LNCAP (cell line): ENCODE measurements at regions not wholly inside any gene's neighbourhood (a gene's known extent, or its start where the extent isn't known, plus 50 kb on each side); places are given as distances from the start of the nearest gene placed in this dataset.

Source experiments
- TF ChIP-seq, protein P1 (sequence below): fragments of 450-650 bp; IDR thresholded peaks from 2 replicates; pipeline ENCODE4 v1.5.1; 2017; ENCODE audit warnings: mild to moderate bottlenecking

DNA sequence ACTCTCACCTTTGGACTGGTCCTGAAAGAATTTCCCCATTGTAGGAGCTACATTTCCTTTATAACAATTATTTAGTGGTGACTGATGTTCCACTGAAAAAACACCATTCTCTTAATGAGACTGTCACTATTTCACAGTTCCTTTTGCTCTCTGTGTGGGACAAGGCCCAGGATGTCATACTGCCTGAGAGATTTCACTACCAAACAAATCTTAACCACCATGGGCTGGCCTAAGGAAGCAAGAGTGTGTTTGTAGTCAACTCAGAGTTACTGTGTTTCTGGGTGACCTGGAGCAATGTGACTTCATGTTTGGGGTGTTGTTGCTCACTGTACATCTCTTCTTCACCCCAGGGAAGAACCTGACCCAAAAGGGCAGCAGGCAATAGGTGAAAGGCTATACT, 50.1 kb upstream of the ZNF608 start:
- TF ChIP-seq, protein P1, sequence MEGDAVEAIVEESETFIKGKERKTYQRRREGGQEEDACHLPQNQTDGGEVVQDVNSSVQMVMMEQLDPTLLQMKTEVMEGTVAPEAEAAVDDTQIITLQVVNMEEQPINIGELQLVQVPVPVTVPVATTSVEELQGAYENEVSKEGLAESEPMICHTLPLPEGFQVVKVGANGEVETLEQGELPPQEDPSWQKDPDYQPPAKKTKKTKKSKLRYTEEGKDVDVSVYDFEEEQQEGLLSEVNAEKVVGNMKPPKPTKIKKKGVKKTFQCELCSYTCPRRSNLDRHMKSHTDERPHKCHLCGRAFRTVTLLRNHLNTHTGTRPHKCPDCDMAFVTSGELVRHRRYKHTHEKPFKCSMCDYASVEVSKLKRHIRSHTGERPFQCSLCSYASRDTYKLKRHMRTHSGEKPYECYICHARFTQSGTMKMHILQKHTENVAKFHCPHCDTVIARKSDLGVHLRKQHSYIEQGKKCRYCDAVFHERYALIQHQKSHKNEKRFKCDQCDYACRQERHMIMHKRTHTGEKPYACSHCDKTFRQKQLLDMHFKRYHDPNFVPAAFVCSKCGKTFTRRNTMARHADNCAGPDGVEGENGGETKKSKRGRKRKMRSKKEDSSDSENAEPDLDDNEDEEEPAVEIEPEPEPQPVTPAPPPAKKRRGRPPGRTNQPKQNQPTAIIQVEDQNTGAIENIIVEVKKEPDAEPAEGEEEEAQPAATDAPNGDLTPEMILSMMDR = no peak

DNA sequence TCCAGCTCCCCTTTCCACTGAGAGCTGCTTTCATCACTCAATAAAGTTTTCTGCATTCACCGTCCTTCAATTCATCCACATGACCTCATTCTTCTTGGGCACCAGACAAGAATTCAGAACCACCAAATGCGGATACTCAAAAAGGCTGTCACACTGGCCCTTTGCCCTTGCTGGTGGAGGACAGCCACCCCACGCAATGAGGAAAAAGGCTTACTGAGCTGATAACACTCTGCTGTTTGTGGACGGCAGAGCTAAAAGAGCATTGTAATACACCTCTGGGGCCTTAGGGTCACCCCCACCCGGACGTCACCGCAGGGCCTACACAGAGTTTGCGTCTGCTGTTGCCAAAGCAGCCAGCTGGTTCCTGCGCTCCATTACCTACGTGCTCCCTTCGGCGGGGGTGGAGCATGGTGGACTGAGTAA, 51.2 kb upstream of the ZNF608 start:
- TF ChIP-seq, protein P1 = no peak

DNA sequence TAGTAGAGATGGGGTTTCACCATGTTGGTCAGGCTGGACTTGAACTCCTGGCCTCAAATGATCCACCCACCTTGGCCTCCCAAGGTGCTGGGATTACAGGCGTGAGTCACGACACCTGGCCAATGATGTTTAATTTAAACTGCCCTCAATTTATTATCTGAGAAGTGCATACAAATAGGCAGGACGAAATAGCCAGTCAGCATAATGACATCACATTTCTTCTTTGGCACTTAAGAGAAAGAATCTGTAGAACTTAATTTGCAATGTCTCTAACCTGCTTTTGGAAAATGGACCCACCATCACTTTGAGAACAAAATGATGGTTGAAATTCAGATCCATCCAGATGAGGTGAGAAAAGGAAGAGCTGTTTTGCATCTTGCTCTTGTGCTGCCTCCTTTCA, 52.5 kb upstream of the ZNF608 start:
- TF ChIP-seq, protein P1 = no peak

DNA sequence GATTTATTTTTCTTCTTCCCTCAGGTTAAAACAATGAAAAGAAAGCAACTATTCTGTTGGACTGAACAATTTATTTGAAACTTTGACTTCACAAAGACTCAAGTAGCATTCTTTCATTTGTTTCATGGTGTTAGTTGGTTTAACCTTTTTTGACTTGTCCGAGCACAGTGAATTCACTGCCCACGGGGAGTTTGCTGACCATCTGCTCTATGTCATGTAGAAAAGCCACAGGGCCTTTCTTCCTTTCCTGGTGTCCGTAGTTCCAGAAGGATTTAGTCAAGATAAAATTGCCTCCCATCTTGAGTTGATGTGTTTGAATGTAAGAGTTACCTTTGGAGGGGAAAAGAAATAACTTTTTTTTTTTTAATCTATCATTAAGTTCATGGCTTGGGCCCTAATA, 55.1 kb upstream of the ZNF608 start:
- TF ChIP-seq, protein P1 = no peak

DNA sequence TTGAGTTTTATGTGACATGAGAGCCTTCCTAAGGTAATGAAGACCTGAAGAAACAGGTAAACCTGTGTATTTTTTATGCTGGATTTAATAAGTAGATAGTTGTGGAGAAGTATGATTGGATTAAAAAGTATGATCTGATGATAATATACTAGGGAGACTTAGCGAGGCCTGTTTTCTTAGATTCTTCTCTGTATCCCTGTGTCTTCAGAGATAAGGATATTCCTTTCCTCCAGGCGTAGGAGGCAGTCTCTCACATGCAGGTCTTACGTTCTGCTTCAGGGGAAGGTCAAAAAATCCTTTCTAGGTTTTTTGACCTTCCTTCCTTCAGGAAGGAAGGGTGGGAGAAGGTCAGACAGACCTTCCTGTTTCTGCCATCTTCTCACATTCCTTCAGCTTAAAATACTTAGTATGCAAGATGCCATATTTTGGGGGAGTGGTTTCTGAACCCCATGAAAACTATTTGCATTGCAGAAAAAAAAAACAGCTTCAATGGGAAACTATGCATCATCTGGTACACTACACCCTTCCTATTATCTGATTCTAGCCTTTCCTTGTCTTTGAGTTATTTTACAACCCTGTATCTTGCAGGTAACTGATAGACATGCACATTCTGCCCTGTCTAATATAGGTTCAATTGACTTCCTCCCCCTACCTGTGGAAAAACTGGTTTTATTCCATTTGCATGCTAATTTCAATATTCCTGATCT, 57.3 kb upstream of the ZNF608 start:
- TF ChIP-seq, protein P1 = no peak

DNA sequence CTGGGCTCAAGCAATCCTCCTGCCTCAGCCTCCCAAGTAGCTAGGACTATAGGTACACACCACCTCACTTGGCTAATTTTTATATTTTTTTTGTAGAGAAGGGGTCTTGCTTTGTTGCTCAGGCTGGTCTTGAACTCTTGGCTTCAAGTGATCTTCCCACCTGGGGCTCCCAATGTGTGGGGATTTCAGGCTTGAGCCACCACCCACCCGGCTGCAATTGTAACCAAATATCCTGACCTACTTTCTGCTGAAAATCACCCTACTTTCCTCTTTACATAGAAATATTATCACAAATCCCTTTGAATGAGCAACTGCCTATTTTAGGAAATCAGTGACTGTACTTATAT, 59.6 kb upstream of the ZNF608 start:
- TF ChIP-seq, protein P1 = no peak

DNA sequence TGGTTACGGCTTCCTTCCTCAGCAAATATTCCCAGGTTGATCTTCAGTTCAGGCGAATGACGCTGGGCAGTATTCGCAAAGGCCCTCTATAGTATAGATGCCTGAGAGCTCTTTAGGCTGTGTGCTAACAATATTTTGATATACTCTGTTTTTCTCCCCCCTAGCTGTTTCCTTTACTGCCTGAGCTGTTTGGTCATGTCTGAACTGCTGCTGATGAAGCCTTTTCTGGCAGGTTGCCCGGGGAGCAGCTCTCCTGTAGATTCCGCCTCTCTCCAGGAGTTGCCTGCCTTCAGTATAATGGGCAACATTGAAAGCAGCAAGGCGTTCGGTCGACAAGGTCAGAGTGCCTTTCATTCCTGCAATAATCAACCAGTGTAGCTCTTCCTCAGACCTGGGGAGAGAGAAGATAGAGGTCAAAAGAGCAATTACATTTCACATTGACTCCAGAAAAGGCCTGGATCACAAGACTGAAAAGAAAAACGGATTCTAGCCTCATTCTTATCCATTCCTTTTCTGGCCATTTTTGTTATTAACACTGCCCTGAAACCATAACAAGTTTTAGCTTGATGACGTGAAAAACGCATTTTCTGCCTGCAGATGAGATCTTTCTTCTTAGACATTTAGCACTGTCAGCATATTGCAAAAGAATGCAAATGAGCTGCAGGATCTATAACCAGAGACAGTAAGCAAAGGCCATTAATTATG, 60.1 kb upstream of the ZNF608 start:
- TF ChIP-seq, protein P1 = no peak
